Suprapubic skin (tissue), 4 donors: ENCODE measurements at regions not wholly inside any gene's neighbourhood (a gene's known extent, or its start where the extent isn't known, plus 50 kb on each side); places are given as distances from the start of the nearest gene placed in this dataset.

Experiments
- DNase-seq, 2 donors: peaks; one replicate each; pipeline ENCODE4 v3.0.0-alpha.2; 2019; ENCODE audit warnings: low spot score in 2 of 2
- H3K27ac ChIP-seq: fragments of 200-600 bp; sonication (generic); one replicate; pipeline ENCODE4 v1.5.1; 2019
- H3K27me3 ChIP-seq: fragments of 200-600 bp; sonication (generic); one replicate; pipeline ENCODE4 v1.5.1; 2019
- H3K36me3 ChIP-seq: fragments of 200-600 bp; sonication (generic); one replicate; pipeline ENCODE4 v1.5.1; 2019
- H3K4me1 ChIP-seq: fragments of 200-600 bp; sonication (generic); one replicate; pipeline ENCODE4 v1.5.1; 2019
- H3K4me3 ChIP-seq: fragments of 200-600 bp; sonication (generic); one replicate; pipeline ENCODE4 v1.5.1; 2019; ENCODE audit warnings: mild to moderate bottlenecking
- H3K9me3 ChIP-seq: fragments of 200-600 bp; sonication (generic); one replicate; pipeline ENCODE4 v1.5.1; 2019
- CTCF ChIP-seq, 2 donors: fragments of 200-600 bp in 1 of 2; fragments of 450-650 bp in 1 of 2; sonication (generic) in 1 of 2; IDR thresholded peaks; one replicate each; pipeline ENCODE4 v1.5.1; 2016 to 2019; ENCODE audit warnings: antibody characterized with exemption in 2 of 2, mild to moderate bottlenecking in 1 of 2, moderate library complexity in 1 of 2
- EP300 ChIP-seq: sonication (generic); formaldehyde crosslinking; IDR thresholded peaks from one replicate; pipeline ENCODE4 v1.6.1; 2017; ENCODE audit warnings: antibody characterized with exemption
- POLR2A ChIP-seq, 2 donors: fragments of 450-650 bp; IDR thresholded peaks; one replicate each; pipeline ENCODE4 v1.6.1; 2017; ENCODE audit warnings: antibody characterized with exemption in 2 of 2, mild to moderate bottlenecking in 2 of 2, moderate library complexity in 2 of 2
- POLR2AphosphoS5 ChIP-seq, 3 donors: sonication (generic); formaldehyde crosslinking; IDR thresholded peaks; one replicate each; pipeline ENCODE4 v1.6.1; 2017; ENCODE audit warnings: antibody characterized with exemption in 3 of 3
- WGBS: methylation state at CpG from one replicate; pipeline ENCODE4 v1.1.5; 2018; 5-methylcytosine and 5-hydroxymethylcytosine counted together

- no peaks in the 10 kb centered on the region for H3K36me3 ChIP-seq
- H3K27me3 ChIP-seq, result peaks cover 5% of the 10 kb centered on the region
- H3K4me3 ChIP-seq, result no peak overlapping the region
- 86% methylated on average over 1 of the region's 1 CpG for WGBS
- peaks cover 12% of the 10 kb centered on the region for H3K4me1 ChIP-seq
- no peak for DNase-seq
- no peaks in the 10 kb centered on the region for H3K9me3 ChIP-seq
- no peak overlapping the region for H3K27ac ChIP-seq
- no peak for TF ChIP-seq CTCF (IDR thresholded peaks at IDR 0.05)
- TF ChIP-seq POLR2AphosphoS5 (IDR thresholded peaks at IDR 0.05), result no peak
- TF ChIP-seq EP300, result no peak
- TF ChIP-seq POLR2A (IDR thresholded peaks at IDR 0.05), result no peak
These were observed 71.1 kb downstream of the CXCL12 start for GRCh38 chr10:44313761-44314165.

- Histone ChIP-seq H3K9me3 (no peaks in the 10 kb centered on the region), H3K36me3 (no peaks in the 10 kb centered on the region), H3K4me1 (peaks cover 12% of the 10 kb centered on the region), H3K4me3 (no peak overlapping the region), H3K27me3 (peaks cover 5% of the 10 kb centered on the region), H3K27ac (no peak overlapping the region)
- TF ChIP-seq POLR2A (IDR thresholded peaks at IDR 0.05) (no peak), EP300 (no peak), CTCF (IDR thresholded peaks at IDR 0.05) (no peak), POLR2AphosphoS5 (IDR thresholded peaks at IDR 0.05) (no peak)
- WGBS, result 72% methylated on average over 3 of the region's 3 CpGs
- no peak for DNase-seq
These were observed 72.5 kb downstream of the CXCL12 start for GRCh38 chr10:44312401-44312800.

- no peak for DNase-seq
- TF ChIP-seq CTCF (IDR thresholded peaks at IDR 0.05) (no peak), POLR2A (IDR thresholded peaks at IDR 0.05) (no peak), POLR2AphosphoS5 (IDR thresholded peaks at IDR 0.05) (no peak), EP300 (no peak)
- Histone ChIP-seq H3K27ac (no peak overlapping the region), H3K36me3 (no peaks in the 10 kb centered on the region), H3K4me1 (peaks cover 12% of the 10 kb centered on the region), H3K27me3 (peaks cover 5% of the 10 kb centered on the region), H3K4me3 (no peak overlapping the region), H3K9me3 (no peaks in the 10 kb centered on the region)
- WGBS, result 70% methylated on average over 12 of the region's 12 CpGs
These were observed 73.3 kb downstream of the CXCL12 start for GRCh38 chr10:44311563-44312051.

DNA sequence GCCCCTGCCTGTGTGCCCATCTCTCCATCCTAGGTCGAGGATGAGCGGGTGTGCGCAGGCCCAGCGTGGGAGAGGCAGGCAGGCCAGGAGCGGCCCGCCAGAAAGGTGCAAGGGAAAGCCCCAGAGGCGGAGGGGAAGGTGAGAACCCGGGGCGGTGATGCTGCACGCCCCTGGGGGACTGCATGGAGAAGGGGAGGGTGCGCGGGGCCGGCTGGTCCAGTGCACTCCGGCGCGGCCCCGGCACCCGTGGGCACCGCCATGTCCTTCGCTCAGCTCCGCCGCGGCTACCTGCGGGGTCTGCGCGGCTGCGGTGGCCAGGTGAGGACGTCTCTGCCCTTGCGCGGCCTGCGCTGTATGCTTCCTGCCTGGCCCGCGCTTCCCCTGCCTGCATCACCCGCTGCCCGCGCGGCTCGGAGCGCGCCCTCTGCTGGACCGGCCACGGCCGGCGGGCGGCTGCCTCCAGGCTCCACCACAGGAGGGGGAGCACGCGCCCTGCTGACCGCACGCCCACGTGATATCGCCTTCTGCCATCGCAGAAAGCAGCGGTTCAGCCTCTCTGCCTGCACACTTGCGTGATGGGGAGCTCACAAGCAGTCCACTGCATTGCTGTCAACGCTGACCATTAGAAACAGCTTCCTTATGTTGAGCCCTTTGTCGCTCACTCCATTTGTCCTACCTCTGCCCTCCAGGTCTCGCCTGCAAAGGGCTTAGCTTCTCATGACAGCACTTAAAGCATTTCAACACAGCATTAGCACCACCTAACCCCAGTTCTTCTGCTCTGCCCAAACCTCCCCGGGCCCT, 73.9 kb downstream of the CXCL12 start:
- peak overlapping the region; percentile 30 for H3K4me3 ChIP-seq
- H3K4me1 ChIP-seq, result peaks cover 12% of the 10 kb centered on the region
- no peaks in the 10 kb centered on the region for H3K9me3 ChIP-seq
- H3K27me3 ChIP-seq, result peaks cover 5% of the 10 kb centered on the region
- H3K27ac ChIP-seq, result no peak overlapping the region
- TF ChIP-seq POLR2A (IDR thresholded peaks at IDR 0.05), result no peak
- peak; percentile 77 to 92 for TF ChIP-seq CTCF (IDR thresholded peaks at IDR 0.05)
- no peak for TF ChIP-seq EP300
- TF ChIP-seq POLR2AphosphoS5 (IDR thresholded peaks at IDR 0.05), result peak in 1 of 3 donors; percentile 53
- no peaks in the 10 kb centered on the region for H3K36me3 ChIP-seq
- WGBS, result 23% methylated on average over 33 of the region's 58 CpGs
- peak; percentile 84 to 89 for DNase-seq

- TF ChIP-seq EP300 (no peak), POLR2A (IDR thresholded peaks at IDR 0.05) (no peak)
- Histone ChIP-seq H3K27ac (no peak overlapping the region), H3K9me3 (no peaks in the 10 kb centered on the region), H3K4me3 (no peak overlapping the region), H3K4me1 (peaks cover 12% of the 10 kb centered on the region), H3K36me3 (no peaks in the 10 kb centered on the region), H3K27me3 (peaks cover 5% of the 10 kb centered on the region)
- WGBS, result 93% methylated on average over 22 of the region's 32 CpGs
- DNase-seq, result no peak
These were observed 74.7 kb downstream of the CXCL12 start for GRCh38 chr10:44309939-44310761.
